Small intestine (tissue), 7 donors: ENCODE measurements at regions not wholly inside any gene's neighbourhood (a gene's known extent, or its start where the extent isn't known, plus 50 kb on each side); places are given as distances from the start of the nearest gene placed in this dataset.
A peak's percentile ranks its signal among the peaks of the same experiment; 100 is the strongest.

ENCODE experiments used
- DNase-seq, 2 donors: peaks; one replicate each; pipeline versions ENCODE4 v3.0.0 to v3.0.0-alpha.2; 2013
- FAIRE-seq: peaks from 2 replicates; lab custom pipeline; 2012; peaks lifted over from hg19 to GRCh38; lab: Jason Lieb, UNC
- H3K27ac ChIP-seq, 3 donors: one replicate each; pipeline ENCODE4 v1.5.1; 2013; ENCODE audit warnings: low read length in 2 of 3, mild to moderate bottlenecking in 2 of 3, control low read depth in 1 of 3, inconsistent platforms in 1 of 3, low read depth in 1 of 3, moderate library complexity in 1 of 3
- H3K27me3 ChIP-seq, 3 donors: one replicate each; pipeline ENCODE4 v1.6.1; 2013; ENCODE audit warnings: low read length in 3 of 3, inconsistent platforms in 1 of 3; ENCODE audit not compliant: control insufficient read depth in 3 of 3, insufficient read depth in 3 of 3
- H3K36me3 ChIP-seq, 3 donors: one replicate each; pipeline ENCODE4 v1.6.1; 2013; ENCODE audit warnings: low read length in 3 of 3, inconsistent platforms in 1 of 3, low read depth in 1 of 3, mild to moderate bottlenecking in 1 of 3, moderate library complexity in 1 of 3; ENCODE audit not compliant: control insufficient read depth in 3 of 3, insufficient read depth in 2 of 3
- H3K4me1 ChIP-seq, 3 donors: one replicate each; pipeline ENCODE4 v1.6.1; 2013; ENCODE audit warnings: low read length in 2 of 3, inconsistent platforms in 1 of 3, low read depth in 1 of 3, mild to moderate bottlenecking in 1 of 3, moderate library complexity in 1 of 3; ENCODE audit not compliant: control insufficient read depth in 3 of 3, insufficient read depth in 2 of 3
- H3K4me3 ChIP-seq, 3 donors: one replicate each; pipeline ENCODE4 v1.5.1; 2013; ENCODE audit warnings: low read length in 3 of 3, control low read depth in 1 of 3, inconsistent platforms in 1 of 3, low read depth in 1 of 3, mild to moderate bottlenecking in 1 of 3, moderate library complexity in 1 of 3
- H3K9me3 ChIP-seq, 2 donors: one replicate each; pipeline ENCODE4 v1.6.1; 2013; ENCODE audit warnings: low read depth in 1 of 2, low read length in 1 of 2; ENCODE audit not compliant: control insufficient read depth in 2 of 2, insufficient read depth in 1 of 2
- WGBS, 3 donors: extraction: QIAGEN DNeasy Blood & Tissue Kit; methylation state at CpG; one replicate each; pipeline ENCODE4 v1.1.7; 2013; 5-methylcytosine and 5-hydroxymethylcytosine counted together
- donor health status: healthy with polysubstance abuse.
- donor health status: control.
- donor health status: control.
- donor health status: Bipolar disorder and iron deficiency.
- donor health status: healthy.

DNA sequence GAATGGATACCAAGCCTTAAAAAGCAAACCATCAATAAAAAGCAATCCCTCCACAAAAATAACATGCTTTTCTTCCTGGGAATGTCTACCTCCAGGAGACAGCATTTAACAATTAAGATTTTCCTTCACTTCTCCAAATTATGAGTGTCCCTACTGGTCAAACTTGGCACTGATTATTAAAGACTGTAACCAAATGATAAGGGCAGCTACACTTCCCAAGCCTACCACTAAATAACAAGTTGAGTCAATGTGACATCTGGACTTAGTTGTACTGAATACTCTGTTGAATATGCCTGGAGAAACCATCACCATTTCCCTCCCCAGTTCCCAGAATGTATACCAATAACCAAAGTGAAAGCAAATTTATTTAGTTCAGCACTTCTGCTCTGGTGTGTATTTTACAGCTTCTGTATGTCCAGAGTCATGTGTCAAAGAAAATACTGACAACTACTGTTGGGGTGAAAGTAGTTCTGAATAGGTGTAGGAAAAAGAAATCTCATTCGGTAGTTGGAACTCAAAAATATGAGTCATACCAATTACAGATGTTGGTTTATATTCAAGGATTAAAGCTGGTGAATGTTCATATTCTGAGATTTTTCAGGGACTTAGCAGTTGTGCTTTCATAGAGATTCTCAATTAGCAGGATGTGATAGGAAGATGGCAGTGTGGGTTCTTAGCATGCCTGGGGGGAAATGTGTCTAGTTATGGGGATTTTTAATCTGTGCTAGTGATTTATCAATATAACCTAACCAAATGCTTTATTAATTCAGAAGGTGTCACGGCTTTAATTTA is 1291.6 kb upstream of the GYPC start:
- H3K4me1 ChIP-seq = no peaks in the 10 kb centered on the region
- DNase-seq (no peak), FAIRE-seq (no peak)
- 74 to 84% (median 75%) methylated on average over 2 of the region's 2 CpGs for WGBS, 3 donors
- H3K27me3 ChIP-seq = no peaks in the 10 kb centered on the region
- H3K36me3 ChIP-seq = no peaks in the 10 kb centered on the region
- no peak overlapping the region for H3K27ac ChIP-seq
- no peak overlapping the region for H3K4me3 ChIP-seq
- H3K9me3 ChIP-seq = no peaks in the 10 kb centered on the region

DNA sequence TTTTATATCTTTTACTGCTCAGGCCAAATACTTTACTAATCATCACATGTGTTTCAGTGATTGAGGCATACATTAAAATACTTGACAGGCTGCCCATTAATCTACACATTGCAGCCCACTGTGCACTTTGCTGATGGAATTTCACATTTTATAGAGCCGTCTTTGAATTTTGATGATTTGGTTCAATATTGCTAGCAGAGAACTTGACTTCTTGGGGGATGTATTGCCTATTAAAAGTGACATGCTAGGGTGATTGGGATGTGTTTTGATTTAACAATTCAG is 1291.0 kb upstream of the GYPC start:
- Histone ChIP-seq H3K27me3 (no peaks in the 10 kb centered on the region), H3K9me3 (no peaks in the 10 kb centered on the region), H3K4me1 (no peaks in the 10 kb centered on the region), H3K27ac (no peak overlapping the region), H3K4me3 (no peak overlapping the region), H3K36me3 (no peaks in the 10 kb centered on the region)
- FAIRE-seq (no peak), DNase-seq (no peak)
- WGBS, 3 donors = 83 to 93% (median 91%) methylated on average over 1 of the region's 1 CpG

DNA sequence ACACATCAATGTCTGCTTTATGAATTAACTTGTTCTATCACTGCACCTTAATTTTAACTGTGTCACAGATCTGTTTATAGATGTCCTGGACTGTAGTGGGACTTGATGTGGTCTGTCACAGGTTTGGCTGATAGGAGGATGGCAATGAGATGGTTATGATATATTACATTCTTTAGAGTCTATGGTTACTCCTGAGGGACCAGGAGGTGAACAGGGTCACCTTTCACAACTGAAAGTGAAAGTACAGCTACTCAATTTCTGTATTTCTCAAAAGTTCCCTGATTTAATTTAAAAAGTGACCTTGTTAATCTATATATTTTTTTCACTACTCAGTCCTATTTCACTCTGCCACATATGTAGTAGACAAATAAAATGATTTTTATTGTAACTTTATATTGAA is 1284.1 kb upstream of the GYPC start:
- FAIRE-seq = no peak
- DNase-seq = no peak
- Histone ChIP-seq H3K9me3 (no peaks in the 10 kb centered on the region), H3K27ac (no peak overlapping the region), H3K36me3 (no peaks in the 10 kb centered on the region), H3K27me3 (no peaks in the 10 kb centered on the region), H3K4me1 (no peaks in the 10 kb centered on the region), H3K4me3 (no peak overlapping the region)

DNA sequence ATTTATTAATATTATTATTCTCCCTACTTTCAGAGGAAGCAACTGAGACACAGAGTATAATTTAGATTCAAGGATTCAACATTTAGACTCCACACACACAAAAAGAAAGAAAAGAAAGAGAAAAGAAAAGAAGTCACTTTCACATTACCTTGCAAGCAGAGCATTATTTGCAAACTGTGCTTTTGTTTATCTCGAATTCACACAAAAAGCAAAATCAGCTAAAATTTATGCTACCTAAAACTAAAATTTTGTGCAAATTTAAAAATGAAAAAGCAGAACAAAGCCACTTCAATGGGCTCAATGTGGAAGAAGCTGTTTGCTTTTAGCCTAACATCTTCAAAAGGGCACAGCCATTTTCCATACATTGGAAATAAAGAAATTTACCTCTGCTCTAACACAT is 1282.7 kb upstream of the GYPC start:
- H3K4me1 ChIP-seq = no peaks in the 10 kb centered on the region
- FAIRE-seq (no peak), DNase-seq (no peak)
- no peak overlapping the region for H3K4me3 ChIP-seq
- no peaks in the 10 kb centered on the region for H3K9me3 ChIP-seq
- WGBS, 3 donors = 58 to 72% (median 63%) methylated on average over 1 of the region's 1 CpG
- H3K36me3 ChIP-seq = no peaks in the 10 kb centered on the region
- H3K27me3 ChIP-seq = no peaks in the 10 kb centered on the region
- H3K27ac ChIP-seq = no peak overlapping the region

DNA sequence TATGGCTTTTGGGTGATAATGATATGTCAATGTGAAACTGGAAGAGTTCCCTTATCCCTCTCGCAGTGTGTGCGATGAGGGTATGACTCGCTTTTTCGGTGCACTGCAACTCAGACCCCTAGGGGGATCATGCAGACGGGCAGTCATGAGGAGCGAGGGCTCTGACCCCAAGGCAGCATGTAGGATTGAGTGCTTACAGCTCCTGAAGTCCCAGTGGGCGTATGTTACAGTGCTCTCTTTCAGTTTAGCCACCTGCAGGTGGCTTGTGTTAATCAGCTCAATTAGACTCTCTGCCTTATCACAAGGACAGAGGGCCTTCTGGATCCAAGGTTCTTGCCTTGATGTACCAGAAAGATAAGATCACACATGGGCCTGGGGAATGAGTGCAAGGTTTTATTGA is 1269.9 kb upstream of the GYPC start:
- Histone ChIP-seq H3K9me3 (no peaks in the 10 kb centered on the region), H3K27ac (no peak overlapping the region), H3K27me3 (no peaks in the 10 kb centered on the region), H3K36me3 (no peaks in the 10 kb centered on the region), H3K4me3 (no peak overlapping the region), H3K4me1 (no peaks in the 10 kb centered on the region)
- DNase-seq = peak in 1 of 2 donors; percentile 6
- WGBS, 3 donors = 72 to 86% (median 82%) methylated on average over 7 of the region's 7 CpGs
- no peak for FAIRE-seq

DNA sequence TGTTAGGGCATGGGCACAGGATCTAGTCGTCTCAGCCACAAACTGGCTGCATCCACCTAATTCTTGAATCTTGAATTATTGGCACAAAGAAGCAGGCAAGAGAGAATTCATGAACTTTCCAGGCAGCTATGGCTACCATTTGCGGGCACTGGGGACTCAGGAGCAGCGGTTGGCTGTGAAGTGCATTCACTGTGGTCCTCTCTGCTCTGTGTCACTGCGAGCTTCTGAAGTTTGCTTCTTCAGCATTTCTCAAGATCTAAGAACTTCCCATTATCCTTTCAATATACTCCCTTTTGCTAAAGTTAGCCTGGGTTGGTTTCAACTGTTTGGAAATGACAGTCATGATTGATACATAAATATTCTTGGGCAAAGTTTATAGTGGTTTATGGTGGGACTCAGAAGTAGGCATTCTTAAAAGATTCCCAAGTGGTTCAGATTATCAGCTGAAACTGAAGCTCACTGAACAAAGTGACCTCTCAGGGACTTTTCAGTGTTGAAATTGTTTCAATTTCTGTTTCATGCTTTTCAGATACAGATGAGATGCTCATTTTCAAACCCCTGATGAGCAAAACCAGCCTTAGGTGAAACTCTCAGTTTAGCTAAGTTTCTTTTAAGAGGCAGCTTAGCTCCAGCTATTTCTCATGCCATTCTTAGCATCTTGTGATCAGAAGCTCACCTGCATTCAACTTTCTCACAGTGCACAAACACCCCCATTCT is 1258.3 kb upstream of the GYPC start:
- no peak overlapping the region for H3K4me3 ChIP-seq
- no peak for FAIRE-seq
- WGBS, 3 donors = 78 to 89% (median 79%) methylated on average over 4 of the region's 4 CpGs

DNA sequence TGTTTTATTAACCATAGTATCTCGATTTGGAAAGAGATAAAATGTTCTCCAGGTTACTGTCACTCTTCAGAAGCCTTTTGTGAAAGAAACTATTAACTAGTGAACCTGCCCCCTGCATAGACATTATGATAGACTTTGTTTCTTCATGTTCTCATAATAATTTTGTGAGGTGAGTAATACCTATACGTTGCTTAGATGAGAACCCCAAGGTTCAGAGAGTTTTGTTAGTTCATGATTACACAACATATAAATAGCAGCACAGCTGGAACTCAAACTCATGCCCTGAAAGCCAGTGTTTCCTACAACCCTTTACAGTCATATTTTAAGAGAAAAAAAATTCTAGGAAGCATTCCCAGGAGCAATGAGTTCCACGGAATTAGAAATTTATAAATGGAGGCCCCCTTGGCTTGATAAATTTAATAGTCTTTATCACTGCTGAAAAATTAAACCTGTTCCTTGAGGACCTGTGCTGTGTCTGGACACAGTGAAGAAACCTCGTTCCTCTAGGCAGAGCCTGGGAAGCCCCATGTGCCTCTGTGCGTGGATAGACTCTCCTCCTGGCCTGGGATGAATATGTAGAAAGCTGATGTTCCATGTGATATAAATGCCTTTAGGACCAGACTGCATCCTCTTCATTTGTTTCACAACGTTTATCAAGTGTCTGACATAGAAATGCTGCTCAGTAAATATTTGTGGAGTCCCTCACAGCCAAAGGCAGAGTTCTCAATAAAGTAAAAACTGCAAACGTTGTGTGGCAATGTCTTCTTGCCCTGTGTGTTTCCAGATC is 1257.0 kb upstream of the GYPC start:
- Histone ChIP-seq H3K4me1 (no peaks in the 10 kb centered on the region), H3K27me3 (no peaks in the 10 kb centered on the region), H3K4me3 (no peak overlapping the region), H3K36me3 (no peaks in the 10 kb centered on the region), H3K27ac (no peak overlapping the region), H3K9me3 (no peaks in the 10 kb centered on the region)
- DNase-seq = no peak
- no peak for FAIRE-seq
- WGBS, 3 donors = 34 to 45% (median 42%) methylated on average over 7 of the region's 7 CpGs

More for the DNA sequence above, 1258.3 kb upstream of the GYPC start:
- DNase-seq = no peak
- Histone ChIP-seq H3K9me3 (no peaks in the 10 kb centered on the region), H3K4me1 (no peaks in the 10 kb centered on the region), H3K27me3 (no peaks in the 10 kb centered on the region), H3K36me3 (no peaks in the 10 kb centered on the region), H3K27ac (no peak overlapping the region)

DNA sequence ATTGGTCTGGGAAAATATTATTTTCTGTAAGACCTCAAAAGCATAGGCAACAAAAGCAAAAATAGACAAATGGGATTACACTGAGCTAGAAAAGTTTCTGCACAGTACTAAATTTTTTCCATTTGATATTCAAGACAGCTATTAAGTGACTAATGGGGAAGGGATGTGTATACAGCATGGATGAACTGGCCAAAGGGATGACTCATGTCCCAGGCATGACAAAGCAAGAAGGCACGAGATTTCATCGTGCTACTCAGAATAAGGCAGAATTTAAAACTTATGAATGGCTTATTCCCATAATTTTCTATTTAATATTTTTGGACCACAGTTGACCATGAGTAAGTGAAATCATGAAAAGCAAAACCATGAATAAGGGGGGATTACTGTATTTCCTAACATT is 1250.1 kb upstream of the GYPC start:
- Histone ChIP-seq H3K36me3 (no peaks in the 10 kb centered on the region), H3K4me1 (no peaks in the 10 kb centered on the region), H3K27me3 (no peaks in the 10 kb centered on the region), H3K4me3 (no peak overlapping the region), H3K9me3 (no peaks in the 10 kb centered on the region), H3K27ac (no peak overlapping the region)
- FAIRE-seq (no peak), DNase-seq (no peak)
- WGBS, 3 donors = 40 to 49% (median 45%) methylated on average over 2 of the region's 2 CpGs
